Activated CD4-positive, alpha-beta memory T cell treated with anti-CD3 and anti-CD28 coated beads for 36 hours (primary cell): ENCODE measurements at regions not wholly inside any gene's neighbourhood (a gene's known extent, or its start where the extent isn't known, plus 50 kb on each side); places are given as distances from the start of the nearest gene placed in this dataset.

ENCODE experiments used
- CTCF ChIA-PET: fragments of 350-600 bp; sonication (Branson Sonifier 250); formaldehyde crosslinking; loops from one replicate; lab custom pipeline; 2021; ENCODE audit warnings: antibody characterized with exemption, inconsistent platforms; lab: Charles Lee
- POLR2A ChIA-PET: fragments of 350-600 bp; sonication (Branson Sonifier 250); formaldehyde crosslinking; loops from one replicate; lab custom pipeline; 2021; ENCODE audit warnings: antibody characterized with exemption; lab: Charles Lee
- DNase-seq: peaks from one replicate; pipeline ENCODE4 v3.0.0-alpha.2; 2020
- H3K27ac Mint-ChIP-seq: one replicate; pipeline ENCODE4 v1.8.0; 2021; ENCODE audit warnings: mixed read lengths
- H3K27me3 Mint-ChIP-seq: one replicate; pipeline ENCODE4 v1.8.0; 2021; ENCODE audit warnings: mixed read lengths
- H3K36me3 Mint-ChIP-seq: one replicate; pipeline ENCODE4 v1.8.0; 2021; ENCODE audit warnings: mixed read lengths
- H3K4me1 Mint-ChIP-seq: one replicate; pipeline ENCODE4 v1.8.0; 2021; ENCODE audit warnings: low read depth, mixed read lengths
- H3K4me3 Mint-ChIP-seq: one replicate; pipeline ENCODE4 v1.8.0; 2021; ENCODE audit warnings: mild to moderate bottlenecking, mixed read lengths
- H3K9me3 Mint-ChIP-seq: one replicate; pipeline ENCODE4 v1.8.0; 2021; ENCODE audit warnings: mixed read lengths
- intact Hi-C: fragments of 100-400 bp; cut with micrococcal nuclease; formaldehyde crosslinking; loops from one replicate; pipeline ENCODE4 v1.15.1; 2023

DNA sequence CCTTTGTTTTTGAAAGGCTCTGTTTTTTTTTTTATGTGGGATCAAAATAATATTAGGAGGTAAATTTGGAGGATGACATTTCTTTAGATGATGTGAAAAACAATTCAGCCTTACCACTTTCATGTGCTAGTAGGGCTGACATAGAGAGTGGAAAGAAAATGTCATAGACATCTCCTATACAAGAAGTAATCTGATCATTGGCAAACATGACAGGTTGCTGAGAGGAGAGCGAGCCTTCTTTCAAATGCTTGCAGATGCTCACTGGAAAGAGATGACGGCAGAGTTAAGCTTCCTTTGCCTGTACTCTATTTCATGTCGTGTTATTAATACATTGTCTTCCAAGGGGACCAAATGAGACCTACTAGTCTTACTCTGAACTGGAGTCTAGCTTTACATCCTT, 160.1 kb upstream of the DAP start:
- Mint-ChIP-seq H3K9me3 (no peaks in the 10 kb centered on the region), H3K4me3 (no peak overlapping the region), H3K27ac (no peak overlapping the region), H3K27me3 (peaks cover 10% of the 10 kb centered on the region), H3K4me1 (no peaks in the 10 kb centered on the region), H3K36me3 (no peaks in the 10 kb centered on the region)
- DNase-seq, result no peak
- CTCF ChIA-PET, result no interaction called here
- intact Hi-C loops, result no loop called here
- POLR2A ChIA-PET, result no interaction called here

DNA sequence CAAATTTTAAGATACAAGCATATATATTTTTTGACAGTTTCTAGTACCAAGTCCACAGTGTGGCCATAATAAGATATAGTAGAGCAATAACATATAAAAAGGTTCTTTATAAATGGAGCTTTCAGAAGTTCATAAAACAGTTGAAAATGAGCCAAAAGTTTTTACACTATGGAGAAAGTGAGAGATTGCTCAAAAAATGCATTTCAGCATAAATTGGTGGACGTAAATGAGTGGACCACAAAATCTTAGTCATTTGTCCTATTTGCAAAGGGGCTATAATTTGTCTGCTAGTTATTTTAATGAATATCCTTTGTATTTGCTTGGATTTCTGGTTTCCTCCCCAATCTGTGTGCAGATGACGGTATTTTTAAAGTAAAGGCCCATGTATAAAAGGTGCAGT, 159.4 kb upstream of the DAP start:
- H3K4me1 Mint-ChIP-seq, result no peaks in the 10 kb centered on the region
- intact Hi-C loops, result no loop called here
- no peaks in the 10 kb centered on the region for H3K36me3 Mint-ChIP-seq
- ChIA-PET POLR2A (no interaction called here), CTCF (no interaction called here)
- no peaks in the 10 kb centered on the region for H3K9me3 Mint-ChIP-seq
- H3K27ac Mint-ChIP-seq, result no peak overlapping the region
- peaks cover 14% of the 10 kb centered on the region for H3K27me3 Mint-ChIP-seq
- H3K4me3 Mint-ChIP-seq, result no peak overlapping the region
- no peak for DNase-seq

DNA sequence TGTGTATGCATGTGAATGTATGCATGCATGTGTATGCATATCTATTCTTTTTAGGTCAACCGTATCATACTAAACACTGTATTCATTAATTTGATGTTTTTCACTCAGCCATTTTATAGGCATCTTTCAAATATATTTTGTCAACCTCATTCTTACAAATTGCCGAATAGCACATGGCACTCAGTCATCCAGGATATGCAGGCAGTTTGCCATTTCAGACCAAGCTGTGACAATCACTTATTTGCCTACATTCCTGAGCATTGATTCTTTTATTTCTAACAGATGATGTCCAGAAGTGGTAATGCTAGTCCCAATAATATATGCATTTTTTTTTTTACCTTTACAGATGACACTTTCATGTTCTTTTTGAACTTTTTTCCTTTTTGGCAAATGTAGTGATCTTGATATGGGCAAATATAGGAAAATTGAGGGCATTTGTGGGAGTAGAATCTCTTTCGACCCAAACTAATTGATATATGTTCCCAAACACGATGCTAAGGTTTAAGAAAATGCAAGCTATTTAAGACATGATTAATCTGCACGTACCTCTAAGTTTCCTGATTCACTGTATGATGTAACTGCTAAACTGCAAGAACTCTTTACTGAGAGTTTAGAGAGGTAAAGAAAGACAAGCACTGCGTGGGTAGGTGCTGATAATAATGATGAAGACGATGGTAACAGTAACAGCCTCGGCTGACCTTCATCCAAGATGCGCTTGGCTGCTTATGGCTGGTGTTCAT, 153.9 kb upstream of the DAP start:
- POLR2A ChIA-PET, result no interaction called here
- peaks cover 21% of the 10 kb centered on the region for H3K27me3 Mint-ChIP-seq
- intact Hi-C loops, result no loop called here

DNA sequence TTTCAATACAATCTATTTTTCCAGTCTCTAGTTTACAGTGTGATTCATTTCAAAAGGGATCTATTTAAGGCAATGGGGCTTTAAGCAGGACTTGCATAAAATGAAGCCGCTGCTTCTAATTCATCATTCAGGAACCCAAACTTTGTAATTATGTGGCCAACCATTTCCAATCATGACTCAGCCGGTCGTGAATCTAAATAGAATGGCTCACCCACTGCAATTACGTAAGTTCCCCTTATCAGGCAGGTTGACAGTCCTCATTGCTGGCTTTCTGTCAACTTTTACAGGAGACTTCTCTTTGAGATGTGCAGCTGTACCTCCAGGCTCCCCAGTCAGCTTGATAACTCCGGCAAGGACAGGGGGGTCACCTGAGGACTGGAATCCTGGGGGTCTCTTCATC, 152.8 kb upstream of the DAP start:
- H3K4me3 Mint-ChIP-seq, result no peak overlapping the region
- H3K27ac Mint-ChIP-seq, result no peak overlapping the region
- peaks cover 22% of the 10 kb centered on the region for H3K27me3 Mint-ChIP-seq
- no peak for DNase-seq
- no peaks in the 10 kb centered on the region for H3K4me1 Mint-ChIP-seq
- H3K9me3 Mint-ChIP-seq, result no peaks in the 10 kb centered on the region
- ChIA-PET CTCF (no interaction called here), POLR2A (no interaction called here)
- intact Hi-C loops, result no loop called here
- no peaks in the 10 kb centered on the region for H3K36me3 Mint-ChIP-seq

More for the DNA sequence above, 153.9 kb upstream of the DAP start:
- Mint-ChIP-seq H3K9me3 (no peaks in the 10 kb centered on the region), H3K4me3 (no peak overlapping the region), H3K4me1 (no peaks in the 10 kb centered on the region), H3K27ac (no peak overlapping the region), H3K36me3 (no peaks in the 10 kb centered on the region)
- CTCF ChIA-PET, result no interaction called here
- no peak for DNase-seq

DNA sequence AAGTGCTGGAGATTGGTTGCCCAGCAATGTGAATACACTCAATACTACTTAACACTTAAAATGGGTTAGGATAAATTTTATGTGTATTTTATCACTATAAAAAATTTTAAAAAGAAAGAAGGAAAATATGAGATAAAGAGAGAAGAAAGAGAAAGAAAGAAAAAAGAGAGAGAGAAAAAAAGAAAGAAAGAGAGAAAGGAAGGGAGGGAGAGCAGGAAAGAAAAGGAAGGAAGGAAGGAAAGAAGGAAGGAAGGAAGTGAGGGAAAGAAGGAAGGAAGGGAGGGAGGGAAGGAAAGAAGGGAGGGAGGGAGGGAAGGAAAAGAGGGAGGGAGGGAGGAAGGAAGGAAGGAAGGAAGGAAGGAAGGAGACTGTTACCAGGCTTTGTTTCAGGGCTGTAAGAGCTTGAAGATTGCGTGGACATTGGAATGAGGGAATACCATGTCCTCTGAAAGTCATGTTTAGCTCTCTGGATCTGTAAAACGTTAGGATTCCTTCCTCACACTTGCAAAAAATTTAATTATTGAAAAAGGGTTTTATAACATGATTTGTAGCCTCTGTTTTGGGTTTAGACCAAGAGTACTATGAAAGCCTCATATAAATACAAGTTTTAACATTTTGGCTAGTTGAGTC, 152.3 kb upstream of the DAP start:
- intact Hi-C loops, result no loop called here
- no peak overlapping the region for H3K27ac Mint-ChIP-seq
- H3K4me1 Mint-ChIP-seq, result no peaks in the 10 kb centered on the region
- H3K9me3 Mint-ChIP-seq, result no peaks in the 10 kb centered on the region
- ChIA-PET POLR2A (no interaction called here), CTCF (no interaction called here)
- DNase-seq, result no peak
- no peaks in the 10 kb centered on the region for H3K36me3 Mint-ChIP-seq
- H3K4me3 Mint-ChIP-seq, result no peak overlapping the region
- peaks cover 25% of the 10 kb centered on the region for H3K27me3 Mint-ChIP-seq

DNA sequence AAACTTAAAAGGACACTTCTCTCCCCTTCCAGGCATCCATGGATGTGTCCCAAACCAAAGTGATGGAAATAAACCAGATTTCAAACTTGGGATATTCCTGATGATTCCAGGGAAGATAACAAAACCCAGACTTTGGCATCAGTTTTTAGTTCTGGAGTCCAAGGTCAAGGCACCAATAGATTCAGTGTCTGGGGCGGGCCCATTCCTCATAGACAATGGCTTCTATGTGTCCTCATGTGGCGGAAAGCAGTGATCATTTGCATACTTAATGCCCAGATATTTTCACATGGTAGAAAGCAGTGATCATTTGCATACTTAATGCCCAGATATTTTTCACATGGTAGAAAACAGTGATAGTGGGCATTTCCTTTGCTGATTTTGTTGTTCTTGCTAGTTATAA, 151.4 kb upstream of the DAP start:
- Mint-ChIP-seq H3K36me3 (no peaks in the 10 kb centered on the region), H3K27me3 (peaks cover 22% of the 10 kb centered on the region), H3K9me3 (no peaks in the 10 kb centered on the region), H3K4me1 (no peaks in the 10 kb centered on the region), H3K4me3 (no peak overlapping the region), H3K27ac (no peak overlapping the region)
- DNase-seq, result no peak
- intact Hi-C loops, result no loop called here
- POLR2A ChIA-PET, result no interaction called here
- CTCF ChIA-PET, result no interaction called here

DNA sequence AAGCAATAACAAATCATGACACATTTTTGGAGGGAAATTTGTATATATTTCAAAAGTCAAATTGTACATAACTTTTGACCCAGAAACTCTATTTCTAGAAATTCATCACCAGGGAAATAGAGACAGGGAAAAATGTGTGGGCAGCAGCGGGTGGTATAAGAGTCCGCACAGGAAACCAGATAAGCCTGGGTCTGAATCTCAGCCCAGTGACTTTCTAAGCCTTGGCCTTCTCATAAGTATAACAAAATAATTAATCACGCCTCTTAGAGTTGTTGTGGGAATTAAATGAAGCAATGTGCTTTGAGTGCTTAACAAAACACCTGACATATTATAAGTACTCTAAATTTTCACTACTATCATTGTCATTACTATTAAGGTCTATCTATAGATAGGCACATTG, 149.2 kb upstream of the DAP start:
- ChIA-PET POLR2A (no interaction called here), CTCF (no interaction called here)
- Mint-ChIP-seq H3K27ac (no peak overlapping the region), H3K36me3 (no peaks in the 10 kb centered on the region), H3K4me3 (no peak overlapping the region), H3K4me1 (no peaks in the 10 kb centered on the region), H3K27me3 (peaks cover 18% of the 10 kb centered on the region), H3K9me3 (no peaks in the 10 kb centered on the region)
- intact Hi-C loops, result no loop called here
- no peak for DNase-seq

DNA sequence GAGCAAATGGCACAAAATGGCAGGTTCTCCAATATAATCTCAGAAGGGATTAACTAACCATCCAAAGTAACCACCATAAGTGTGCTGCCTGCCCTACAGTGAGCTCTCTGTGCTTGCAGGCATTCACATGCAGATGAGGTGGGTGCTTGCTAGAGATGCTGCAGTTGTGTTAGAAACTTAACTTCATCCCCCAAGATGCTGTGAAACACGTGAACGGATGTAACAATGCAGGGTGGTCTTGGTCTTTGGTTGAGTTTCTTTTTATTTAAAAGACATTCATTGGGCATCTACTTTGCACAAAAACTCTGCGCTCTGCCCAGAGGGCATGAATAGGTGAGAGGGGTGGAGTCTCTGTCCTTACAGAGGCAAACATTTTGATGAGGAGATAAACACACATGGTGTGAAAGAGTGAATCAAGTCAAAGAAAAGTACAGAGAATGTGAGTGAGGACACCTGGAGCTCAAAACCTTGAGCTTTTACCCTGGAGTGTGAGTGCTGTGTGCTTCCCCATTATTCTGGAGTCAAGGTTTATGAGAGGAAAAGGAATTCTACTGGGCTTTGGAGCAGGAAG, 143.9 kb upstream of the DAP start:
- Mint-ChIP-seq H3K9me3 (no peaks in the 10 kb centered on the region), H3K4me1 (no peaks in the 10 kb centered on the region), H3K36me3 (no peaks in the 10 kb centered on the region), H3K27ac (no peak overlapping the region), H3K4me3 (no peak overlapping the region), H3K27me3 (peaks cover 19% of the 10 kb centered on the region)
- CTCF ChIA-PET, result interaction anchor here (0.9 kb wide), 1 partner anchor 41 kb away, joined by 3 read pairs; no protein-coding TSS in a partner anchor
- intact Hi-C loops, result no loop called here
- no peak for DNase-seq
- POLR2A ChIA-PET, result no interaction called here

DNA sequence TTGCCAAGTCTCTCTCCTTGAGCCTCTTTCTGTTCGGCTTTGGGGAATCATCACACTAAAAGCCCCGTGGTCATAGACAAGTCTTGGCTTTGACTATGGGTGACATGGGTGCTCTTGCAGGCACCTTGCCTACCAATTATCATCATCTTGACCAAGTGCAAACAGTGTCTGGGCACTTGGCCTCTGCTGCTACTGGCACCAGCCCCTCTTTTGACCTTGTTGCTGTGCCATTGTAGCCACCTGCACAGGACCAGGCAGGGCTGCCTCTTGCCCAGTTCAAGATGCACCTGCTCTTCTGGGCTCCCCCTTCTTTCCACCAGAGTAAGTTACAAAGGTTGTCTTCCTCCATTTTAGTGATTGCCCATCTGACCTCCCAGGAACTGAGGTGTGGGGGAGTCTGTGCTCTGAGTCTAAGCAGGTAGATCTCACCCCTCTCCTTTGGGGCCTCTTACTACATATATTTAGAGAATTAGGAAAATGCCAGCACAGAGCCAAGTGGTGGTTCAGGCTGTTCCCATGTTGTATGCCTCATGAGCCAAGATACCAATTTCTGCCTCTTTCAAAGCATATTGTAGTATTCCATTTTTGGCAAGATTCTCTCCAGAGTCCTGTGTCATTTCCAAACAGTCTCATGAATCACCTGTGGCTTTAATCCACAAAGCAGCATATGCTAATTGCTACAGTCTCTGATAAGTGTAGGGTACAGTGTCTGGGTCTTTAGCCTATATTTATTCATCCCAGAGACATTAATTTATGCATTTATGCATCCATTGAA, 142.9 kb upstream of the DAP start:
- no peak overlapping the region for H3K27ac Mint-ChIP-seq
- CTCF ChIA-PET, result no interaction called here
- peaks cover 19% of the 10 kb centered on the region for H3K27me3 Mint-ChIP-seq
- POLR2A ChIA-PET, result no interaction called here
- H3K4me1 Mint-ChIP-seq, result no peaks in the 10 kb centered on the region
- no peak overlapping the region for H3K4me3 Mint-ChIP-seq
- intact Hi-C loops, result no loop called here
- no peaks in the 10 kb centered on the region for H3K9me3 Mint-ChIP-seq
- no peaks in the 10 kb centered on the region for H3K36me3 Mint-ChIP-seq
- no peak for DNase-seq

DNA sequence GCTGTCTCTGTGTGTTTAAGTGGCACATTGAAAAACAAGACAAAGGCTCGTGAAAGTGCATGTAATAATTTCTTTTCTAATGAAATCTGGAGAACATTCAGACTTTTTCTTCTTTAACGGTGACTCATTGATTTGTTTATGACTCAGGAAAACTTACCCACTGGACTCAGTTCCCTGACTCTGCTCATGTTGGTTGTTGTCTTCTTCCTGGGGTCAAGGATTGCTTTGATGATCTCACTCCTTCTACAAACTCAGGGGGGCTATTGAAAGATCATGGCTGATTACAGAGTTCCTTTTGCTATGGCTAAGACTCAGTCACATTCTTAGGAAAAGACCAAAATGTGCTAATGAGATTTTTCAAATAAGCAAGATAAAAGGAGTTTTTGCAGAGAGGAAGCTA, 141.1 kb upstream of the DAP start:
- CTCF ChIA-PET, result no interaction called here
- Mint-ChIP-seq H3K36me3 (no peaks in the 10 kb centered on the region), H3K4me1 (no peaks in the 10 kb centered on the region), H3K9me3 (no peaks in the 10 kb centered on the region), H3K4me3 (no peak overlapping the region), H3K27me3 (peaks cover 14% of the 10 kb centered on the region), H3K27ac (no peak overlapping the region)
- DNase-seq, result no peak
- intact Hi-C loops, result no loop called here
- POLR2A ChIA-PET, result no interaction called here

DNA sequence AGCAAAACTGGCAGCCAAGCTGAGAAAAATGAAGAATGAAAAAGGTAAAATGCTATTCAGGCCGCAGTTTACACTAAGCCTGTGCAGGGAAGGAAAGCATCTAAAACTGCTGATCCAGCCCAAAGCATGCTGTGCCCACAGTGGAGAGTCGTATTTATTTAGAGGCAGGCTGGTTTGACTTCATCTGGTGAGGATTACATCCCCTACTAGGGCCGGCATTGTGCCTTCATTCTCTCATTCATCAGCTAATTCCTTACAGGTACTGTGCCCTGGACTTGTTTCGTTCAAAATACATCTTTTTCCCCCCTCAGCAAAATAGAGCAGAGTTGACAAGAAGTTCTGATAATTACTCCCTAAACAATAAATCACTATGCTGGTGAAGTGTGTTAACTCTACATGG, 137.5 kb upstream of the DAP start:
- CTCF ChIA-PET, result no interaction called here
- peaks cover 3% of the 10 kb centered on the region for H3K27me3 Mint-ChIP-seq
- no peak overlapping the region for H3K27ac Mint-ChIP-seq
- DNase-seq, result no peak
- intact Hi-C loops, result no loop called here
- no peaks in the 10 kb centered on the region for H3K9me3 Mint-ChIP-seq
- POLR2A ChIA-PET, result no interaction called here
- no peaks in the 10 kb centered on the region for H3K4me1 Mint-ChIP-seq
- no peak overlapping the region for H3K4me3 Mint-ChIP-seq
- H3K36me3 Mint-ChIP-seq, result no peaks in the 10 kb centered on the region

DNA sequence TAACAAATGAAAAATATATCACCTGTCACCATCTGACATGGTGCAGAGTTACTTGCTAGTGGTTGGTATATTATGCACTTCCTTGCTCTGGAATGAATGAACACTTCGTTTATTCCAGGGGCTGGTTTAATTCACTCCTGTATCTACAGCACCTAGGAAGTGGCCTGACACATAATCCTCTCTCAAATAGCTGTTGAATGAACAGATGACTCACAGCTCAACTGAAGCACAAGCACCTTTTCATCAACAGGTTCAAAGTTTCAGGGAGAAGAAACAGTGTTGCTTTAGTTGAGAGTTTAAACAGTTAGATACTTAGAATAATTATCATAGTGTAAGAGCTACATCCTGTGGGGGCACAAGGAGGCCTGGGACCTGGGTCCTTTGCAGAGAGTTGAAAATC, 135.0 kb upstream of the DAP start:
- POLR2A ChIA-PET, result no interaction called here
- CTCF ChIA-PET, result no interaction called here
- Mint-ChIP-seq H3K4me1 (no peaks in the 10 kb centered on the region), H3K27ac (no peak overlapping the region), H3K27me3 (no peaks in the 10 kb centered on the region), H3K9me3 (peaks cover 3% of the 10 kb centered on the region), H3K36me3 (no peaks in the 10 kb centered on the region), H3K4me3 (no peak overlapping the region)
- intact Hi-C loops, result no loop called here
- no peak for DNase-seq
